GM20000 (cell line): ENCODE measurements at regions not wholly inside any gene's neighbourhood (a gene's known extent, or its start where the extent isn't known, plus 50 kb on each side); places are given as distances from the start of the nearest gene placed in this dataset.

Experiments used
- DNase-seq: peaks from one replicate; pipeline ENCODE4 v3.0.0; 2012; ENCODE audit warnings: low spot score
- TF ChIP-seq, protein P1 (sequence below): IDR thresholded peaks from 2 replicates; pipeline ENCODE4 v1.5.1; 2012; ENCODE audit warnings: mild to moderate bottlenecking, control low read depth; ENCODE audit errors: extremely low read depth, missing control alignments

DNA sequence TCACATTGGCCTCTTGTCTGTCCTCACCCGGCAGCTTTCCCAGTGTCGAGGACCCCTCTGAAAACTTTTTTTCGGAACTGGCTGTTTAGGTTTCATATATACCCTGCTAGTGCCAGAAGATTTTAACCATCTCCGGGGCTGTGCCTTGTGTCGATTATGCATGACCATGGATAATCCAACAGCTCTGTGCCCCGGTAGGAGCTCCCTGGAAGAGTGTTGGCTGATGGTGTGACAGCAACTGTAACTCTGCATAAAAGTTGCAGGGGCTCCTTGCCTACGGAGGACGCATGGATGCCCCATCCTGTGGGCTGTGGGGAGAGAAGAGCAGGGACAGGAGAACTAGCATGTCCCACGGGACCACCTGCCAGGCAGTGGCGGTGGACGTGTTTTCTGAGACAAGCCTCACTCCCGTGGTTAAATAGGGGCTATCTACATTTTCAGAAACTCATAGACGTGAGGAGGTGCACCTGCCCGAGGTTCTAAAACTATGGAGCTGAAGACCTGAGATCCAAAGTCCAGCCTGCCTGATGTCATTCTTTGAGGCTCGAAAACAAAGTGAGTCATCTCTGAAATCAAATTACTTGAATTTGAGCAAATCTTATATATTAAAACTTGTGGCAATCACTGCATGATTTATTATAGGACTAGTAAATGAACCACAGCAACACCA is 437.2 kb upstream of the HS6ST1 start:
- no peak for DNase-seq
- TF ChIP-seq, protein P1, sequence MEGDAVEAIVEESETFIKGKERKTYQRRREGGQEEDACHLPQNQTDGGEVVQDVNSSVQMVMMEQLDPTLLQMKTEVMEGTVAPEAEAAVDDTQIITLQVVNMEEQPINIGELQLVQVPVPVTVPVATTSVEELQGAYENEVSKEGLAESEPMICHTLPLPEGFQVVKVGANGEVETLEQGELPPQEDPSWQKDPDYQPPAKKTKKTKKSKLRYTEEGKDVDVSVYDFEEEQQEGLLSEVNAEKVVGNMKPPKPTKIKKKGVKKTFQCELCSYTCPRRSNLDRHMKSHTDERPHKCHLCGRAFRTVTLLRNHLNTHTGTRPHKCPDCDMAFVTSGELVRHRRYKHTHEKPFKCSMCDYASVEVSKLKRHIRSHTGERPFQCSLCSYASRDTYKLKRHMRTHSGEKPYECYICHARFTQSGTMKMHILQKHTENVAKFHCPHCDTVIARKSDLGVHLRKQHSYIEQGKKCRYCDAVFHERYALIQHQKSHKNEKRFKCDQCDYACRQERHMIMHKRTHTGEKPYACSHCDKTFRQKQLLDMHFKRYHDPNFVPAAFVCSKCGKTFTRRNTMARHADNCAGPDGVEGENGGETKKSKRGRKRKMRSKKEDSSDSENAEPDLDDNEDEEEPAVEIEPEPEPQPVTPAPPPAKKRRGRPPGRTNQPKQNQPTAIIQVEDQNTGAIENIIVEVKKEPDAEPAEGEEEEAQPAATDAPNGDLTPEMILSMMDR = no peak

DNA sequence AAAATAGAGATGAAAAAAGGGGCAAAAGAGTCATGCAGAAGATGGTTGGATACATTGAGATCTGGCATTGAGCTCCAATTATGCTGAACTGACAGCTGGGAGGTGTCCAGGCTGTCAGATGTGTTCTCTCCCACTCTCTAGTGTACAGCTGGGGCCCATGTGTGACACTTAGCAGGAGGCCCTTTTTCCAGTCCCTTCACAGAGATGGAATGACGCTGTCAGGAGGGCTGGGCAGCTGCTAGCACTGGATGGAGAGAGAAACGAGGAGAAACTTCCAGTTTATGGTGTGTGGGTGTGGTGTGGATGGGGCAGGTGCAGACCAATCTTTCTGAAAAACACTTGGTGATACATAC is 437.7 kb upstream of the HS6ST1 start:
- no peak for DNase-seq
- TF ChIP-seq, protein P1 = no peak

DNA sequence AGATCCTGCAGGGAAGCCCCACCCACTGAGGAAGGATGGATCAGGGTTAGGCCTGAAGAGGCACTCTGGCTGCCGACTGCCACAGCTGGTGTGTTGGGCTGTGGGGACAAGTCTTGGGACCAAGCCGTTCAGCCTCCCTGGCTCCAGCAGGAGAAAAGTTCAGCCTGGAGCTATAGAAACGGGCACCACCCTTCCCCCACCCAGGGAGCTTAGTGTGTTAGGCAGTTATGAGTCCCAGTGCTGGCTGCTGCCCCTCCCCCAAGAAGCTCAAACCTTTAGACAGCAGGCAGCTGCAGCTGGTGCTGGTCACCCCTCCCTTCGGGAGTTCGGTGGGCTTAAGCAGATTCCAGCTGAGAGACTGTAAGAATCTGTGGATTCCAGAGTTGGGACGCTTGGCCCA is 447.1 kb upstream of the HS6ST1 start:
- TF ChIP-seq, protein P1 = no peak
- no peak for DNase-seq

DNA sequence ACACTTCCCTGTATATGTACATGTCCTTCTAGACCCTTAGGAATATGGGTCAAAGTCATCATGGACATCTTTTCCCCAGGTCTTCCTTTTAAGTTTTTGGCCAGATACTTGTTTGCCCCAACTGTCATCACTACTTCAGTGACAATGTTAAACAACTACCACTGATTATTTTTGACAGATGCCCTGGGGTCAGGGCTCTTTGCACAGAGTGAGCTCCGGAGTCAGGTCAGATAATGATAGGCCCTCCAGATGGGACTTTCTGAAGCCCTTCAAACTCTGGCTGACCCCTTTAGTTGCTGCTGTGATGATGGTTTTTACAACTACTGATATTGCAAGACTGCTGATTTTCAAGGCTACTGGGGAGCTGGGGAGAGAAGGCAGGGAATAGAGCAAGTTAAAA is 449.4 kb upstream of the HS6ST1 start:
- TF ChIP-seq, protein P1 = no peak
- DNase-seq = no peak

DNA sequence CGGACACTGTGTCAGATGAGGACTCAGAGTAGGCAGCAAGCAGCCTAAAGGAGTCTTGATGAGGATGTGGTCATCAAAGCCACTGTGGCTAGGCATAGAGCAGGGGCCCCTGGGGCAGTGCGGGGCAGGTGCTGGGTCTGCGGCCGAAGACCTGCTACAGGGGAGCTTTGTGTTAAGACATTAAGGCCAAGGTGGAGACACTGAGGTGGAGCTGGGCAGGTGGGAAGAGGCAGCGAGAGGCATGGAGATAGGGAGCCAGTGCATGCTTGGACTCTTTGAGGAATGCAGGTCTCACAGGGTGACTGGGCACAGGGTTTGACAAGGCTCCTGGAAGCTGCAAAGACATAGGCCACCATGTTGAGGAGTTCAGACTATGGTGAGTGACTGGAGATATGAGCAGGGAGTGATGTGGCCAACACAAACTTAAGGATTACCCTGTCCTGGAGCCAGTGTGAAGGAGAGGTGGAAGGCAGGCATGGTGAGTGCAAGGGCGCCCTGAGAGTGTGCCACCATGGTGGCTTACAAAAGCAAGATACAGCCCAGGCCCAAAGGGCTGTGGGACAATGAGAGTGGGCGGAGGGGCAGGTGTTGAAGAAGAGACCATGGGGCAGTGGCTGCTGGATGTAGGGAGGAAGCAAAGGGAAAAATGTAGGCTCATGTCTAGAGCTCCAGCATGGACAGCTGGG is 450.9 kb upstream of the HS6ST1 start:
- TF ChIP-seq, protein P1 = no peak

DNA sequence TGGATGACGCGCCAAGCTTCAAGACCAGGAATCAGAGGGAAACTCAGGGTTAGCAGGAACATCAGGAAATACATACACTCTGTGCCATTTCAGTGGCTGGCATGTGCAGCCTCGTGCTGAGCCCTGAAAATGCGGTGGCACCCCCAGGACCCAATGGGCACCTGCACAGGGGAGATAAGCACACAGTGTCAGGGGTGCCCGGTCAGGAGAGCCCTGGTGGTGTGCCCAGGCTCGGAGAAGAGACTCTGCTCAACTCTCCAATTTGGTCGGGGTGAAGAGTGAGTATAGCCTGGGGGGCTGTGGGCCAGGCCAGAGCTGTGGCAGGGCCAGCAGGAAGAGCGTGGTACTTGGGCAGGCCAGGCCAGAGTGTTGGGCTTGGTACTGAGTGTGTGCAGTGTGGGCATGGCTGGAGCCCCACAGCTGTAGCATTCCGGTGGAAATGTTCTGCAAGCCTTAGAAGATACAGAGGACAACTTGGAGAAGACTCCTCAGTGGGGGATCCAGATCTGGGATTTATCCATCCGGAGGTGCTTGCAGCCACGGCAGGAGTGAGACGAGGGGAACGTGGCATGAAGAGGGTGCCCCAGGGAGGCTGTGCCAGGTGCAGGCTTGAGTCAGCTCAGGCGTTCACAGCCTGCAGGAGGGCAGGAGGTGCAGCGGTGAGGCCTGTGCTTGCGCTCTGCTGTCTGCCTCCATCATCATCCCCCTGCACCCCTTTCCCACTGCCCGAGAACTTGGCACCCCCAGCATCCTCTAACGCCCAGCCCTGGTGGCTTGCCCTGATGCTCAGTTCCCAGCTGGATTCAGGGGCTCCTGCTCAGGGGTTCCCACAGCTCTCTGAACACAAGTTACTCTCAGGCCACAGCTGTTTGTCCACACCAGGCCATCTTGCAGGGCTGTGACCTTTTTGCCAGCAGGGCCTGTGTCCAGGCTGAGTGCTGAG is 451.7 kb upstream of the HS6ST1 start:
- TF ChIP-seq, protein P1 = no peak
- DNase-seq = no peak

More for the DNA sequence above, 450.9 kb upstream of the HS6ST1 start:
- DNase-seq = no peak

DNA sequence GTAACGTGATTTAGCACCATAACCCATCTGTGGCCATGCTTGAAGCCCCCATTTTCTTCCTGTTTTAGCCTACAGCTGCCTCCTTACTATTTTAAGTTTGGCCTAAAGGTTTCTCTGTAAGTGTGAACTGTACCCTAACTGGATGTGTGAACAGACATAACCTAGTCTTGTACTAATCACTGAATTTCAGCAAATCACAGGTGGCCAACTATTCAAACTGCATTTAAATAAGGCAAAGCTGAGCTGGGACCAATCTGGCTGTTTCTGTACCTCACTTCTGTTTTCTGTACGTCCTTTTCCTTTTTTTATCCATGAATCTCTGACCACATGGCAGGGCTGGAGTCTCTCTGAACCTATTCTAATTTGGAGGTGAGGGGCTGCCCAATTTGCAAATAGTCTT is 452.7 kb upstream of the HS6ST1 start:
- TF ChIP-seq, protein P1 = no peak
- no peak for DNase-seq
